ENCODE measurements at regions not wholly inside any gene's neighbourhood (a gene's known extent, or its start where the extent isn't known, plus 50 kb on each side); places are given as distances from the start of the nearest gene placed in this dataset.

- no peak for DNase-seq (ENCODE audit: low read depth in 3 of 3)
These were observed 79.0 kb upstream of the CST7 start for GRCh38 chr20:24870057-24870456.

GRCh38 chr20:24870881-24871280 is 78.2 kb upstream of the CST7 start:
- DNase-seq (ENCODE audit: low read depth in 3 of 3) = no peak

DNA sequence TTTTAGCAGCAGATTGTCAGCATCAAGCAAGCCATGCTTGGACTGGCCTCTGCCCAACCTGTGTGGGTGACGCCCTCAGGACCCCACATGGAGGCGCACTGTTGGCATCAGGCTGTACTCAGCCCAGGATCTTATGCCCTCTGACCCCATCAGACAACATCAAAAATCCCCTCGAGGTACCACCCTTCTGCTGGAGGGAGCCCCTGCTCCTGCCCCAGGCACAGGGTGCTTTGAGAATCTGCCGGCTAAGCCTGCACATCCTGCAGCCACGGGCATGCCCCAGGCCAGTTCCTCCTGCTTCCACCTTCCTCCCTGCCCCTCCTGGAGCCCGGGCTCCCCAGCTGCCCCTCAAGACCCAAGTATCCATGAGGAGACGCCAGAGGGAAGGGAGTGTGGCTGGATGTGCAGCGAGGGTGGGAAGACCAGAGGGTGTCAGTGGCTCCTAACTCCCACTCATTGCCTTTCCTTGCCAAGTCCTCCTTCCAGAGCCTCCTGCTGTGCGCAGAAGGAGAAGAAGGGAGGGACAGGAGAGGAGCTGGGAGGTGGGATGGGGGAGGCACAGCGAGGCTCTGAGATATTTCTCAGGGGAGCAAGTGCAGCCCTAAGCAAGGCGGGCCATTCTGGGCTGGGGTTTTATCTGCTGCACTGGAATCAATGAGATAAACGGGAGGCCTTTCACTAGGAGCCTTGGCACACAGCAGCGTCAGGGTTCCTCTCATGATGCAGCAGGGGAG is 77.4 kb upstream of the CST7 start:
- DNase-seq (ENCODE audit: low read depth in 3 of 3) = no peak

- DNase-seq (ENCODE audit: low read depth in 3 of 3) = no peak
These were observed 76.6 kb upstream of the CST7 start for GRCh38 chr20:24872291-24873024.

GRCh38 chr20:24873025-24873620 is 75.9 kb upstream of the CST7 start:
- no peak for DNase-seq (ENCODE audit: low read depth in 3 of 3)

- no peak for DNase-seq (ENCODE audit: low read depth in 3 of 3)
These were observed 74.0 kb upstream of the CST7 start for GRCh38 chr20:24875078-24875477.

- DNase-seq (ENCODE audit: low read depth in 3 of 3) = no peak
These were observed 71.4 kb upstream of the CST7 start for GRCh38 chr20:24877652-24878051.

DNA sequence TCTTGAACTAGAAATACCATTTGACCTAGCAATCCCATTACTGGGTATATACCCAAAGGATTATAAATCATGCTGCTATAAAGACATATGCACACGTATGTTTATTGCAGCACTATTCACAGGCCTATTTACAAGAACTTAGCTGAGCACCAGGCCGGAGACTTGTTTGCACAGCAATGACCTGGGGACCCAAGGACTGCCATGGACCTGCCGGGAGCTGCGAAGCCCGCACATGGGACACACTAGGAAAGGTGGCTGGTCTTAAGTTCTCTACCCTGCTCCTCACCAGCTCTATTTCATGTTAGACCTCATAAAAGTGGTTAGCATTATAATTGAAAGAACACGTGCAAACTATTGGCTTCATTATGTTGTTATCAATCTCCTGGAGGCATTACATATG is 70.4 kb upstream of the CST7 start:
- DNase-seq (ENCODE audit: low read depth in 3 of 3) = no peak

- no peak for DNase-seq (ENCODE audit: low read depth in 3 of 3)
These were observed 69.2 kb upstream of the CST7 start for GRCh38 chr20:24879875-24880274.

DNA sequence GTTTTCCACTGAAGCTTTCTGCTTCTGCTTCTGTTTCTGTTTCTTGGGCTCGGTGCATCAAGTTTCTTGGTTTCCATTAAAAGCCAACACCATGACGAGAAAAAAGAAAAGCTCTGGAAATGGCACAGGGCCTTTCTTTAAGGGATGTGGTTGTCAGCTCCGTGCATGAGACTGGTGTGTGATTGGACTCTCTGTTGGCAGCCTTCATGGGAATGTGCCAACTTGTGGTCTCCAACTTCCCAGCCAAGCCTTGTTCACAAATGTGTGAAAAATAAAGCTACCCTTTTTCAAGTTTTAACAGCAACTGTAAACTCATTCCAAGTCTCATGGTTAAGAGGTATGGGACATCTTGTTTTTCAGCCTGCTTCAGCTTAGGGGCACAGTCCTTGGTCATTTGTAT is 68.7 kb upstream of the CST7 start:
- no peak for DNase-seq (ENCODE audit: low read depth in 3 of 3)

GRCh38 chr20:24890286-24890685 is 58.8 kb upstream of the CST7 start:
- DNase-seq (ENCODE audit: low read depth in 3 of 3) = no peak

- no peak for DNase-seq (ENCODE audit: low read depth in 3 of 3)
These were observed 57.3 kb upstream of the CST7 start for GRCh38 chr20:24891546-24892393.

DNA sequence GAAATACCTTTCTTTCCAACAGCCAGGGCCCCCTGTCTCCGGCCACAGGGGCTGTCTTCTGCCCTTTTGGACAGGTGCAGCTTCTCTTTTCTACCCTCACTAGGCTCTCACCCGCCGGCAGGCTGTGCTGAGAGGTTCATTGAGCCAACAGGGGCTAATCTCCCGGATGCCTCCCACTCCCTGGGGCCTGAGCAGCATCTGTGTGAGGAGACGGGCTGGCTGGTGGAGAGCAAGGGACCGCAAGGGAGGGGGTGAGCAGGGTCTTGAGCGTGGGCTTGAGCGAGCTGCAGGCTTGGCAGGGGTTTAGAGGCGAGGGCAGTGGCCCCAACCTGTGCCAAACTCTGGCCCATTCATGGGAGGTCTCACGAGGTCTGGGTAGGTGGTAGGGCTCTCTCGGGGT is 56.5 kb upstream of the CST7 start:
- no peak for DNase-seq (ENCODE audit: low read depth in 3 of 3)

- DNase-seq (ENCODE audit: low read depth in 3 of 3) = no peak
These were observed 56.1 kb upstream of the CST7 start for GRCh38 chr20:24892931-24893330.

GRCh38 chr20:24894488-24894887 is 54.6 kb upstream of the CST7 start:
- DNase-seq (ENCODE audit: low read depth in 3 of 3) = no peak

DNA sequence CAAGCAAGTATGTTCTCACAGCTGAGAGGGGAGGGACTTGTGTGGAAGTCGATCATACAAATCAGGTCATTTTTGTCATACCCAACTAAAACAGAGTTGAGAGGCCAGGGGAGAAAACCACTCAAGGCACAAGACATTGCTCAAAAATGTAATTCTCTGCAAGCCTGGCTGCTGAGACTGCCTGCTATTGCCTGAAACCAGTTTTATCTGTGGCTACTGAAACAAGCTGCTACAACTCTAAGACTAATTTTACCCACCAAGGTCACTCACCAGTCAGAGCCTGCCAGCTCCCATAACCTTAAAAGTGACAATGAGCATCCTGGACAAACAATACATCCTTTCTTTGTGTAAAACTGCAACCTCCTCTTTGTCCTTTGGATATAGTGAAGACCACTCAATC is 54.1 kb upstream of the CST7 start:
- no peak for DNase-seq (ENCODE audit: low read depth in 3 of 3)

GRCh38 chr20:24895431-24895830 is 53.6 kb upstream of the CST7 start:
- DNase-seq (ENCODE audit: low read depth in 3 of 3) = no peak

DNA sequence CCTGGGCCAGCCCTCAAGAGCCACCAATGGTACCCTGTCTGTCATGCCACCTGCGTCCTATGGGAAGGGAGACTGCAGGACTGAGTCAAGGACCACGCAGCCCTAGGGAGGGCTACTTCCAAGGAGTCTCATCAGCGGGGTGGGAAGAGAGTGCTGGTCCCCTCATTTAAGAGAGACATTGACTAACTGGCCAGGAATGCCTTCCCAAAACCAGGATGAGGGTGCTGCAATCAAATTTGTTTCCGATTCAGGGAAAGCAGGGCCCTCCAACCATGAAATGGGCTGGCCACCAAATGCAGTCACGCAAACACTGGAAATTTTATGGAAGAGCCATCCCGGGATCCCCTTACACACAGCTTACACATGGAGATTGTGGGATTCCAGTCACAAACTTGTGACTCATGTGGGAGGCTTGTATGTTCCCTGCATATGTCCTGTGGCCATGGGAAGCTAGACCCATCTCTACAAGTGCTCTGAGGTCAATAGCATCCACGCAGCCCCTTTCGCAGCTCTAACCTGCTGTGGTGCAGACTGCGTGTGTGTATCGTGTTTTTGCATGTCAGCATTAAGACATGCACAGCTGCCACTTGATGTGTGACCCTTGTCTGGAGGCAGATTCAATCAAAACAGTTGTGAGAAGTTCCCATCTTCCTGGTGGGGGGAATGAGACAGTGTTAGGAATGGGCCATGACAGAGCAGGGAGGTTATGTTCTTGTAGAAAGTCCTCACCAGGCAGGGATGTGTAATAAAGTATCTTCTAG is 53.0 kb upstream of the CST7 start:
- no peak for DNase-seq (ENCODE audit: low read depth in 3 of 3)

DNA sequence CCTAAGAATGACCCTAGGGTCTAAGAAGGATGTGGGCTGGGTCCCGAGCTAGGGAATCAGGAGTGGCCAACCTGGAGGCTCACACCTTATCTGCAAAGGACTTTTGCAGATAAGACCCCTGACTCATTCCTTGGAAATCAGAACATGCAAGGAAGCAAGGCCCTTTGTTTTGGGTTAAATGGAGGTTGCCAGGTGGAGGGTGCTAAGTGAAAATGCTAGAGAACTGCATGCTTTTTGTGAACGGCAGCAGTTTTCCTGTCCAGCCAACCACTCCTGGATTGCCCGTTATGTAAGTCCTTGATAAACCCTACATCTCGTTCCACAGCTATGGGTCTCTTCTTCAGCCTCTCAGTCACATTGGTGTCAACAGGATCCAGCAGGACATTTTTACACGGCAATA is 52.1 kb upstream of the CST7 start:
- DNase-seq (ENCODE audit: low read depth in 3 of 3) = no peak

- DNase-seq (ENCODE audit: low read depth in 3 of 3) = no peak
These were observed 51.1 kb upstream of the CST7 start for GRCh38 chr20:24897974-24898373.

DNA sequence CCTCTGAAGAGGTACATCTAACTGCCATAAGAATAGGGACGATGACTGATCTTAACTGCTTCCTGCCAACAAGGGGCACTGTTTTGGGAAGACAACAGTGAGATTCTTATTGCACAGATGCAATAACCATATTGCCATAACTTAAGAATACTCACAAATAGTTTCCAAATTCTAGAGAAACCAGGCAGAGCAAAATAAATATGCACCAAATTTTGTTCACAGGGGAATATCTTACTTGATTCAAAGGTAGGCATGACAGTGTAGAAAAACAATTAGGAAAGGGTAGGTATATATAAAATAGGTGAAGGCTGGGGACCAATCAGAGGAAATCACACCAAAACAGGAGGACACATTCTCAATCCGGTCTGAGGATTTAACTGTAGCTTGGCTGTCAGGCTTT is 49.9 kb upstream of the CST7 start:
- DNase-seq (ENCODE audit: low read depth in 3 of 3) = no peak

Measured in stimulated activated CD4-positive, alpha-beta T cell treated with anti-CD3 and anti-CD28 coated beads, TNF-alpha, amount 100 ng/mL, for 24 hours (primary cell).